ENCODE measurements at regions not wholly inside any gene's neighbourhood (a gene's known extent, or its start where the extent isn't known, plus 50 kb on each side); places are given as distances from the start of the nearest gene placed in this dataset.

GRCh38 chr6:109299265-109299607 lies 83.0 kb downstream of the CD164 start:
- TF ChIP-seq SMC3 (conservative IDR thresholded peaks at IDR 0.05; ENCODE audit: poor library complexity) (no peak), EZH2 (IDR thresholded peaks at IDR 0.05; ENCODE audit: borderline replicate concordance, insufficient read depth, low read length, poor library complexity, severe bottlenecking) (no peak), POLR2AphosphoS5 (IDR thresholded peaks at IDR 0.05) (no peak), CTCF (IDR thresholded peaks at IDR 0.05; ENCODE audit: poor library complexity, severe bottlenecking) (no peak), REST (IDR thresholded peaks at IDR 0.05; ENCODE audit: borderline replicate concordance) (no peak), RAD21 (conservative IDR thresholded peaks at IDR 0.05) (no peak), MXI1 (conservative IDR thresholded peaks at IDR 0.05; ENCODE audit: poor library complexity, severe bottlenecking) (no peak), TAF1 (IDR thresholded peaks at IDR 0.05; ENCODE audit: low read depth) (no peak), EP300 (conservative IDR thresholded peaks at IDR 0.05; ENCODE audit: poor library complexity, severe bottlenecking) (no peak)
- Histone ChIP-seq H3K4me2 (ENCODE audit: low read length) (no peak overlapping the region), H3K36me3 (ENCODE audit: insufficient read depth, low read length) (no peaks in the 10 kb centered on the region), H3K27ac (ENCODE audit: low read length) (no peak overlapping the region), H3K4me3 (ENCODE audit: low read length) (no peak overlapping the region), H3F3A (ENCODE audit: insufficient read depth, low read length, poor library complexity, severe bottlenecking) (no peaks in the 10 kb centered on the region), H3K9me3 (ENCODE audit: low read length) (no peaks in the 10 kb centered on the region), H2AFZ (ENCODE audit: low read depth, low read length) (no peak overlapping the region), H3K9ac (ENCODE audit: low read length) (no peak overlapping the region), H3K79me2 (replicated peaks; ENCODE audit: insufficient read depth, low read length) (no peaks in the 10 kb centered on the region), H3K27me3 (ENCODE audit: insufficient read depth, low read depth, low read length) (no peaks in the 10 kb centered on the region), H4K20me1 (ENCODE audit: insufficient read depth) (no peaks in the 10 kb centered on the region), H3K9me2 (ENCODE audit: insufficient read depth, low read length) (no peaks in the 10 kb centered on the region)

- no peaks in the 10 kb centered on the region for H3K27me3 ChIP-seq (ENCODE audit: insufficient read depth, low read depth, low read length)
- TF ChIP-seq POLR2AphosphoS5 (IDR thresholded peaks at IDR 0.05) (no peak), TAF1 (IDR thresholded peaks at IDR 0.05; ENCODE audit: low read depth) (no peak), EZH2 (IDR thresholded peaks at IDR 0.05; ENCODE audit: borderline replicate concordance, insufficient read depth, low read length, poor library complexity, severe bottlenecking) (no peak), MXI1 (conservative IDR thresholded peaks at IDR 0.05; ENCODE audit: poor library complexity, severe bottlenecking) (no peak), EP300 (conservative IDR thresholded peaks at IDR 0.05; ENCODE audit: poor library complexity, severe bottlenecking) (no peak), RAD21 (conservative IDR thresholded peaks at IDR 0.05) (no peak), SMC3 (conservative IDR thresholded peaks at IDR 0.05; ENCODE audit: poor library complexity) (no peak), CTCF (IDR thresholded peaks at IDR 0.05; ENCODE audit: poor library complexity, severe bottlenecking) (no peak), REST (IDR thresholded peaks at IDR 0.05; ENCODE audit: borderline replicate concordance) (no peak)
- no peak overlapping the region for H3K9ac ChIP-seq (ENCODE audit: low read length)
- no peaks in the 10 kb centered on the region for H4K20me1 ChIP-seq (ENCODE audit: insufficient read depth)
- no peak overlapping the region for H2AFZ ChIP-seq (ENCODE audit: low read depth, low read length)
- no peaks in the 10 kb centered on the region for H3K9me3 ChIP-seq (ENCODE audit: low read length)
- H3K36me3 ChIP-seq (ENCODE audit: insufficient read depth, low read length), result no peaks in the 10 kb centered on the region
- H3F3A ChIP-seq (ENCODE audit: insufficient read depth, low read length, poor library complexity, severe bottlenecking), result no peaks in the 10 kb centered on the region
- H3K9me2 ChIP-seq (ENCODE audit: insufficient read depth, low read length), result no peaks in the 10 kb centered on the region
- no peak overlapping the region for H3K4me3 ChIP-seq (ENCODE audit: low read length)
- no peak overlapping the region for H3K4me2 ChIP-seq (ENCODE audit: low read length)
- H3K27ac ChIP-seq (ENCODE audit: low read length), result no peak overlapping the region
- H3K79me2 ChIP-seq (replicated peaks; ENCODE audit: insufficient read depth, low read length), result no peaks in the 10 kb centered on the region
Measured at GRCh38 chr6:109298605-109299264, 83.5 kb downstream of the CD164 start.

Data from neural cell (in vitro differentiated cells).